Keratinocyte (primary cell): ENCODE measurements at regions not wholly inside any gene's neighbourhood (a gene's known extent, or its start where the extent isn't known, plus 50 kb on each side); places are given as distances from the start of the nearest gene placed in this dataset.

Experiments
- DNase-seq: peaks from one replicate; pipeline ENCODE4 v3.0.0-alpha.2; 2011; ENCODE audit warnings: low read depth, missing footprints, low spot score
- FAIRE-seq: peaks from 2 replicates; lab custom pipeline; 2011; peaks lifted over from hg19 to GRCh38; lab: Jason Lieb, UNC
- H2AFZ ChIP-seq: 2 replicates; pipeline ENCODE4 v1.6.0; 2012; ENCODE audit warnings: low read length, control low read depth, inconsistent platforms; ENCODE audit not compliant: control insufficient read depth
- H3K27ac ChIP-seq: 2 replicates; pipeline ENCODE4 v1.5.1; 2011; ENCODE audit warnings: low read length; ENCODE audit not compliant: control insufficient read depth, insufficient read depth
- H3K27me3 ChIP-seq: 3 replicates; pipeline ENCODE4 v1.6.0; 2011; ENCODE audit warnings: low read length; ENCODE audit not compliant: control insufficient read depth, insufficient read depth; ENCODE audit errors: extremely low read depth
- H3K36me3 ChIP-seq, 2 experiments: 2 replicates in 1 of 2; 3 replicates in 1 of 2; pipeline ENCODE4 v1.5.1; 2011; ENCODE audit warnings: low read length in 2 of 2, mild to moderate bottlenecking in 1 of 2; ENCODE audit not compliant: control insufficient read depth in 2 of 2, insufficient read depth in 2 of 2; ENCODE audit errors: extremely low read depth in 1 of 2
- H3K4me1 ChIP-seq: 3 replicates; pipeline ENCODE4 v1.5.1; 2011; ENCODE audit warnings: low read length; ENCODE audit not compliant: control insufficient read depth, insufficient read depth; ENCODE audit errors: extremely low read depth
- H3K4me2 ChIP-seq: 3 replicates; pipeline ENCODE4 v1.6.0; 2011; ENCODE audit warnings: low read depth, low read length; ENCODE audit not compliant: control insufficient read depth, insufficient read depth; ENCODE audit errors: extremely low read depth
- H3K4me3 ChIP-seq, 3 experiments: fragments of 200-600 bp in 1 of 3; sonication (generic) in 1 of 3; 2 replicates in 2 of 3; 3 replicates in 1 of 3; pipeline ENCODE4 v1.5.1; 2011 to 2016; ENCODE audit warnings: low read length in 3 of 3, mild to moderate bottlenecking in 3 of 3, control low read depth in 2 of 3, inconsistent platforms in 1 of 3, low read depth in 1 of 3, mixed read lengths in 1 of 3, mixed run types in 1 of 3, moderate library complexity in 1 of 3; ENCODE audit not compliant: control insufficient read depth in 2 of 3, insufficient read depth in 2 of 3; ENCODE audit errors: extremely low read depth in 1 of 3
- H3K79me2 ChIP-seq: 2 replicates; pipeline ENCODE4 v1.6.0; 2012; ENCODE audit warnings: low read length; ENCODE audit not compliant: control insufficient read depth, insufficient read depth
- H3K9ac ChIP-seq: 3 replicates; pipeline ENCODE4 v1.6.0; 2011; ENCODE audit warnings: low read length; ENCODE audit not compliant: control insufficient read depth, insufficient read depth; ENCODE audit errors: extremely low read depth
- H3K9me1 ChIP-seq: 3 replicates; pipeline ENCODE4 v1.6.0; 2011; ENCODE audit warnings: low read length; ENCODE audit not compliant: control insufficient read depth, insufficient read depth; ENCODE audit errors: extremely low read depth
- H3K9me3 ChIP-seq: 2 replicates; pipeline ENCODE4 v1.5.1; 2012; ENCODE audit warnings: low read depth, low read length; ENCODE audit not compliant: control insufficient read depth
- H4K20me1 ChIP-seq: 3 replicates; pipeline ENCODE4 v1.6.0; 2011; ENCODE audit warnings: low read length; ENCODE audit not compliant: control insufficient read depth, insufficient read depth; ENCODE audit errors: extremely low read depth
- EZH2 ChIP-seq: IDR thresholded peaks from one replicate; pipeline ENCODE4 v1.6.1; 2012; ENCODE audit warnings: inconsistent platforms, mild to moderate bottlenecking, low read length, moderate library complexity
- dilution Hi-C: fragments of 300-500 bp; cut with MboI; formaldehyde crosslinking; loops from one replicate; pipeline ENCODE4 v1.7.0; 2020; ENCODE audit warnings: low sequenced_read_pairs; ENCODE audit not compliant: extremely low pct_ligation_motif_present
- TF ChIP-seq, protein P1 (sequence below), 3 experiments: IDR thresholded peaks in 1 of 3; conservative IDR thresholded peaks in 1 of 3; optimal IDR thresholded peaks in 1 of 3; 2 replicates in 2 of 3; 3 replicates in 1 of 3; pipeline versions ENCODE3 to v1.5.1; 2011; ENCODE audit warnings: low read length in 3 of 3, mild to moderate bottlenecking in 3 of 3, moderate library complexity in 2 of 3, control low read depth in 1 of 3, inconsistent platforms in 1 of 3; ENCODE audit not compliant: insufficient read depth in 2 of 3; ENCODE audit errors: extremely low read depth in 1 of 3

DNA sequence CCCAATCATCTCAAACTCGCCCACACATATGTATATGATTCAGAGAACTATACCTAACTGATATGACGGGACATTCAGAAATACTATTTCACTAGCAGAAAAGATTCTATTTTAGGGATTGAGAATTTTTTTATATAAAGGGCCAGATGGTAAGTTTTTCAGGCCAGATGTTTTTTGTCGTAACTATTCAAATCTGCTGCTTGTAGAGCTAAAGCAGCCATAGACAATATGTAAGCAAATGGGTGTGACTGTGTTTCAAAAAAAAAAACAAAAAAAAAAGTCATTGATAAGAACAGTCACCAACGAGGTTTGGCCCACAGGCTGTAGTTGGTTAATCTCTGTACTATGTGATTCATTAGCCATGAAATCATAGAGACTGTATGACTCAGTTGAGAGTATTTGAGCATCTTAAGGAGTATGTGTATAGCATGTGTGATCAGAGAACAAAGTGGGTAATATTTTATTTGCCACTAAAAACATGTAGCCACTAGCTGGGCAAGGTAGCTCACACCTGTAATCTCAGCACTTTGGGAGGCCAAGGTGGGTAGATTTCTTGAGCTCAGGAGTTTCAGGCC lies 2724.7 kb downstream of the PCDH9 start:
- Histone ChIP-seq H3K4me2 (no peak overlapping the region), H3K9me1 (no peaks in the 10 kb centered on the region), H3K79me2 (no peaks in the 10 kb centered on the region), H3K27ac (no peak overlapping the region), H3K4me3 (no peak overlapping the region), H3K27me3 (no peaks in the 10 kb centered on the region), H3K9me3 (no peaks in the 10 kb centered on the region), H3K9ac (no peak overlapping the region), H2AFZ (no peak overlapping the region), H4K20me1 (no peaks in the 10 kb centered on the region), H3K4me1 (no peaks in the 10 kb centered on the region), H3K36me3 (no peaks in the 10 kb centered on the region)
- FAIRE-seq (no peak), DNase-seq (no peak)
- dilution Hi-C loops, result no loop called here
- TF ChIP-seq, protein P1, sequence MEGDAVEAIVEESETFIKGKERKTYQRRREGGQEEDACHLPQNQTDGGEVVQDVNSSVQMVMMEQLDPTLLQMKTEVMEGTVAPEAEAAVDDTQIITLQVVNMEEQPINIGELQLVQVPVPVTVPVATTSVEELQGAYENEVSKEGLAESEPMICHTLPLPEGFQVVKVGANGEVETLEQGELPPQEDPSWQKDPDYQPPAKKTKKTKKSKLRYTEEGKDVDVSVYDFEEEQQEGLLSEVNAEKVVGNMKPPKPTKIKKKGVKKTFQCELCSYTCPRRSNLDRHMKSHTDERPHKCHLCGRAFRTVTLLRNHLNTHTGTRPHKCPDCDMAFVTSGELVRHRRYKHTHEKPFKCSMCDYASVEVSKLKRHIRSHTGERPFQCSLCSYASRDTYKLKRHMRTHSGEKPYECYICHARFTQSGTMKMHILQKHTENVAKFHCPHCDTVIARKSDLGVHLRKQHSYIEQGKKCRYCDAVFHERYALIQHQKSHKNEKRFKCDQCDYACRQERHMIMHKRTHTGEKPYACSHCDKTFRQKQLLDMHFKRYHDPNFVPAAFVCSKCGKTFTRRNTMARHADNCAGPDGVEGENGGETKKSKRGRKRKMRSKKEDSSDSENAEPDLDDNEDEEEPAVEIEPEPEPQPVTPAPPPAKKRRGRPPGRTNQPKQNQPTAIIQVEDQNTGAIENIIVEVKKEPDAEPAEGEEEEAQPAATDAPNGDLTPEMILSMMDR (optimal IDR thresholded peaks at IDR 0.05 in 1 of 3, IDR thresholded peaks at IDR 0.05 in 1 of 3, conservative IDR thresholded peaks at IDR 0.05 in 1 of 3; ENCODE audit: extremely low read depth in 1 of 3, insufficient read depth in 2 of 3, low read length in 3 of 3), result no peak

DNA sequence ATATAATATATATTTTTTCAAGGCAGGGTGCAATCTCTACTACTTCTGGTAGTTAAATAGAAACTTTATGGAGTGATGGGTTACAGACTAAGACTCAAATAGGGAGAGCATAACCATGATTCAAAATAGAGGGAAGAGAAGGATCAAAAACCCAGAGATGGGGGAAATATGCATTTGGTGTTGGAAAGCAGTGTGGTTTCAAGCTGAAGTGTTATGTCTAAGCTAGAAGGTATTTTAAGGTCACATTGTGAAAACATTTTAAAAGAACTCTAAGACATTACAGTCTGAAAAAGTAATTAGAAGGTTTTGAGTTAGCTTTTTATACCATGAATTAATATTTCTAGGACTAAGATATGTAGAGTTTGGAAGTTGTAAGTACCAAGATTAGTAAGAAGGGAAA lies 2741.4 kb downstream of the PCDH9 start:
- DNase-seq (no peak), FAIRE-seq (no peak)
- Histone ChIP-seq H3K27ac (no peak overlapping the region), H3K9ac (no peak overlapping the region), H2AFZ (no peak overlapping the region), H4K20me1 (no peaks in the 10 kb centered on the region), H3K9me3 (no peaks in the 10 kb centered on the region), H3K9me1 (no peaks in the 10 kb centered on the region), H3K4me1 (no peaks in the 10 kb centered on the region), H3K4me3 (no peak overlapping the region), H3K27me3 (no peaks in the 10 kb centered on the region), H3K79me2 (no peaks in the 10 kb centered on the region), H3K4me2 (no peak overlapping the region), H3K36me3 (no peaks in the 10 kb centered on the region)
- TF ChIP-seq, protein P1 (optimal IDR thresholded peaks at IDR 0.05 in 1 of 3, IDR thresholded peaks at IDR 0.05 in 1 of 3, conservative IDR thresholded peaks at IDR 0.05 in 1 of 3; ENCODE audit: extremely low read depth in 1 of 3, insufficient read depth in 2 of 3, low read length in 3 of 3), result no peak
- TF ChIP-seq EZH2, result no peak
- dilution Hi-C loops, result no loop called here
